ENCODE measurements at regions not wholly inside any gene's neighbourhood (a gene's known extent, or its start where the extent isn't known, plus 50 kb on each side); places are given as distances from the start of the nearest gene placed in this dataset.

DNA sequence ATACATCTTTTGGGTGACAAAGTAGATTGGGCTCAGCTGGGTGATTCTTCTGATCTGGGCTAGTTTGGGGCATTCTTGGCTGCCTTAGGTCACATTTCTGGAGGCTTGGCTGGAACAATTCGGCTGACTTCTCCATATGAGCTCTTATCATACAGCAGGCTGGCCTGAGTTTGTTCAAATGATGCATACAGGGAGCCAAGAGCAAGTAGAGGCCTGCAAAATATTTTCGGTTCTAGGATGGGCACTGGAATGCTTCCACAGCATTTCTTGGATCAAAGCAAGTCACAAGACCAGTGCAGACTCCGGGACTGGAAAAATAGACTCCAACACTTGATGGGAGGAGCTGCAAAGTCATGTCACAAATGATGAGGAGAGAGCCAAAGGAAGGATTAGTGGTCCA, 98.4 kb downstream of the SCG2 start:
- no peaks in the 10 kb centered on the region for H3K27me3 ChIP-seq (ENCODE audit: insufficient read depth, poor library complexity, severe bottlenecking)
- no peak for ATAC-seq (ENCODE audit: low read depth)
- H3K27ac ChIP-seq (ENCODE audit: poor library complexity, severe bottlenecking): no peak overlapping the region
- TF ChIP-seq, protein P1, sequence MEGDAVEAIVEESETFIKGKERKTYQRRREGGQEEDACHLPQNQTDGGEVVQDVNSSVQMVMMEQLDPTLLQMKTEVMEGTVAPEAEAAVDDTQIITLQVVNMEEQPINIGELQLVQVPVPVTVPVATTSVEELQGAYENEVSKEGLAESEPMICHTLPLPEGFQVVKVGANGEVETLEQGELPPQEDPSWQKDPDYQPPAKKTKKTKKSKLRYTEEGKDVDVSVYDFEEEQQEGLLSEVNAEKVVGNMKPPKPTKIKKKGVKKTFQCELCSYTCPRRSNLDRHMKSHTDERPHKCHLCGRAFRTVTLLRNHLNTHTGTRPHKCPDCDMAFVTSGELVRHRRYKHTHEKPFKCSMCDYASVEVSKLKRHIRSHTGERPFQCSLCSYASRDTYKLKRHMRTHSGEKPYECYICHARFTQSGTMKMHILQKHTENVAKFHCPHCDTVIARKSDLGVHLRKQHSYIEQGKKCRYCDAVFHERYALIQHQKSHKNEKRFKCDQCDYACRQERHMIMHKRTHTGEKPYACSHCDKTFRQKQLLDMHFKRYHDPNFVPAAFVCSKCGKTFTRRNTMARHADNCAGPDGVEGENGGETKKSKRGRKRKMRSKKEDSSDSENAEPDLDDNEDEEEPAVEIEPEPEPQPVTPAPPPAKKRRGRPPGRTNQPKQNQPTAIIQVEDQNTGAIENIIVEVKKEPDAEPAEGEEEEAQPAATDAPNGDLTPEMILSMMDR (IDR thresholded peaks at IDR 0.05; ENCODE audit: poor library complexity, severe bottlenecking): no peak
- no peak overlapping the region for H3K4me3 ChIP-seq (ENCODE audit: severe bottlenecking)
- no peaks in the 10 kb centered on the region for H3K9me3 ChIP-seq (ENCODE audit: severe bottlenecking)
- no peak for DNase-seq (ENCODE audit: low spot score)
- H3K36me3 ChIP-seq (ENCODE audit: low read depth): no peaks in the 10 kb centered on the region
- no peaks in the 10 kb centered on the region for H3K4me1 ChIP-seq (ENCODE audit: insufficient read depth, poor library complexity, severe bottlenecking)

GRCh38 chr2:223508372-223508771, 93.8 kb downstream of the SCG2 start:
- TF ChIP-seq, protein P1 (IDR thresholded peaks at IDR 0.05; ENCODE audit: poor library complexity, severe bottlenecking): no peak
- Histone ChIP-seq H3K27me3 (ENCODE audit: insufficient read depth, poor library complexity, severe bottlenecking) (no peaks in the 10 kb centered on the region), H3K4me1 (ENCODE audit: insufficient read depth, poor library complexity, severe bottlenecking) (no peaks in the 10 kb centered on the region), H3K9me3 (ENCODE audit: severe bottlenecking) (no peaks in the 10 kb centered on the region), H3K4me3 (ENCODE audit: severe bottlenecking) (no peak overlapping the region), H3K36me3 (ENCODE audit: low read depth) (no peaks in the 10 kb centered on the region), H3K27ac (ENCODE audit: poor library complexity, severe bottlenecking) (no peak overlapping the region)
- no peak for ATAC-seq (ENCODE audit: low read depth)
- no peak for DNase-seq (ENCODE audit: low spot score)

DNA sequence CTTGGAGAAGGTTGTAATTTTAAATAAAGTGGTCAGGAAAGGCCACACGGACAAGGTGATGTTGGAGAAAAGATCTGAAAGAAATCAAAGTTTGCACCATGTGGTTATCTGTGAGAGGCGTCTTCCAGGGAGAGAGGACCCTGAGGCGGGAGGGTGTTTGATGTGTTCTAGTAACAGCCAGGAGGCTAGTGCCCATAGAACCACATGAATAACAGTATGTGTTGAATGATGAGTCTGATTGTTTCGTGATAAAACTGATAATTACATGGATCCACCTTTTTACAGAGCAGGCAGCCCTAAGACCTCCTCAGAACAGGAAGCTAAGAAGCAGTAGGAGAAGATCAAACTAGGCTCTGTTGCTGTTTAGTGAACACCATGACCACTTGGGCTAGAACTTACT, 91.4 kb downstream of the SCG2 start:
- ATAC-seq (ENCODE audit: low read depth) (no peak), DNase-seq (ENCODE audit: low spot score) (no peak)
- no peak overlapping the region for H3K27ac ChIP-seq (ENCODE audit: poor library complexity, severe bottlenecking)
- H3K36me3 ChIP-seq (ENCODE audit: low read depth): no peaks in the 10 kb centered on the region
- H3K9me3 ChIP-seq (ENCODE audit: severe bottlenecking): no peaks in the 10 kb centered on the region
- peaks cover 3% of the 10 kb centered on the region for H3K4me1 ChIP-seq (ENCODE audit: insufficient read depth, poor library complexity, severe bottlenecking)
- TF ChIP-seq, protein P1 (IDR thresholded peaks at IDR 0.05; ENCODE audit: poor library complexity, severe bottlenecking): no peak
- H3K4me3 ChIP-seq (ENCODE audit: severe bottlenecking): no peak overlapping the region
- H3K27me3 ChIP-seq (ENCODE audit: insufficient read depth, poor library complexity, severe bottlenecking): no peaks in the 10 kb centered on the region

DNA sequence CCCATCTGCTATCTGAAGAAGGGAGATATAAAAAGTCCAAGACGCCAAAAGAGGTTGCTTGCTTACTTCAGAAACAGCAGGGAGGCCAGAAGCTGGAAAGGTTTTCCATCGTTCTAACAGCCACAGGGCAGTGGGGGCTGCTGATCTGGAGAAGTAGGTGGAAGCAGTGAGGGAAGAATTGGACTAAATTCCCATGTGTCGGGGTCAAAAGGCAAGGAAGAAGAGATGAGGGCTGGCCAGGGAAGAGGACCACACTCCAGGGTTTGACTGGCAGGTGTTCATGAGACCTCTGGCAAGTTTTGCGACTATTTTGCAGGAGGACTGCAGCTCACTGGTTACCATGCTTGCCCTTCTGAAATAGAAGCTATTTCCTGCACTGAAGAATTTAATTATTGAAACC, 91.0 kb downstream of the SCG2 start:
- H3K27me3 ChIP-seq (ENCODE audit: insufficient read depth, poor library complexity, severe bottlenecking): no peaks in the 10 kb centered on the region
- TF ChIP-seq, protein P1 (IDR thresholded peaks at IDR 0.05; ENCODE audit: poor library complexity, severe bottlenecking): no peak
- H3K27ac ChIP-seq (ENCODE audit: poor library complexity, severe bottlenecking): no peak overlapping the region
- no peaks in the 10 kb centered on the region for H3K36me3 ChIP-seq (ENCODE audit: low read depth)
- peaks cover 3% of the 10 kb centered on the region for H3K4me1 ChIP-seq (ENCODE audit: insufficient read depth, poor library complexity, severe bottlenecking)
- no peaks in the 10 kb centered on the region for H3K9me3 ChIP-seq (ENCODE audit: severe bottlenecking)
- no peak for ATAC-seq (ENCODE audit: low read depth)
- no peak for DNase-seq (ENCODE audit: low spot score)
- H3K4me3 ChIP-seq (ENCODE audit: severe bottlenecking): no peak overlapping the region

DNA sequence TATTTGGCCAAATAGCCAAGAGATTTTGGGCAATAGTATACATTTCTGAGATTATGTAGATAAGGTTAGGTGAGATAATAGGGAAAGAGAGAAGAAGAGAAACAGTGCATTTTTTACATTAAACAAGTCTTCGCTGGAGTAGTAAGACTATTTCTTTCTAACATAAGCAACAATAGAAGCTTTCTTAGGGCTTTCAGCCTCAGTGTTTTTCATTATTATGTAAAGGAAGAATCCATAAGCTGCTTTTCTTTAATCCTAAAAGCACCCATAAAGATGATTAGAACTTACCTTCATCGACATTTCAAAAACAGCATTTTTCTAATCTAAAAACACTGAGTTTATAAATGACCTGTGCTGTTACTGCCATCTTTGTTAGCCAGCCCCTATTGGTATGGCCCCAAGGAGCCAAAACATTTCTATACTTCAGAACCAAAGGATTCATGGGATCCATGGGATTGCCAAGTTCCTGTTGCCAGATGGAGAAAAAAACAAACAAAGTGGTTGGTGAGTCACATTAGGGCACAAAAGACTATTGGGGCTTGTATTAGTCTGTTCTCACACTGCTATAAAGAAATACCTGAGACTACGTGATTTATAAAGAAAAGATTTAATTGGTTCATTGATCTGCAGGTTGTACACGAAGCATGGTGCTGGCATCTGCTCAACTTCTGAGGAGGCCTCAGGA, 88.2 kb downstream of the SCG2 start:
- no peak for DNase-seq (ENCODE audit: low spot score)
- TF ChIP-seq, protein P1 (IDR thresholded peaks at IDR 0.05; ENCODE audit: poor library complexity, severe bottlenecking): no peak
- H3K9me3 ChIP-seq (ENCODE audit: severe bottlenecking): no peaks in the 10 kb centered on the region

More for the DNA sequence above, 88.2 kb downstream of the SCG2 start:
- Histone ChIP-seq H3K36me3 (ENCODE audit: low read depth) (no peaks in the 10 kb centered on the region), H3K27ac (ENCODE audit: poor library complexity, severe bottlenecking) (no peak overlapping the region), H3K27me3 (ENCODE audit: insufficient read depth, poor library complexity, severe bottlenecking) (no peaks in the 10 kb centered on the region), H3K4me3 (ENCODE audit: severe bottlenecking) (no peak overlapping the region), H3K4me1 (ENCODE audit: insufficient read depth, poor library complexity, severe bottlenecking) (peaks cover 3% of the 10 kb centered on the region)
- ATAC-seq (ENCODE audit: low read depth): peak; percentile 33; the same call in 1 of the 3 replicates

Measured in RWPE2 (cell line).